Uterus (tissue), 2 donors: ENCODE measurements at regions not wholly inside any gene's neighbourhood (a gene's known extent, or its start where the extent isn't known, plus 50 kb on each side); places are given as distances from the start of the nearest gene placed in this dataset.

Experiments
- CTCF ChIP-seq, 4 experiments: fragments of 200-600 bp in 2 of 4; fragments of 450-650 bp in 2 of 4; sonication (generic) in 2 of 4; IDR thresholded peaks; one replicate each; pipeline ENCODE4 v1.5.1; 2016 to 2019; ENCODE audit warnings: antibody characterized with exemption in 4 of 4, mild to moderate bottlenecking in 2 of 4, moderate library complexity in 1 of 4
- POLR2A ChIP-seq, 2 donors: fragments of 450-650 bp; IDR thresholded peaks; one replicate each; pipeline ENCODE4 v1.6.1; 2016; ENCODE audit warnings: antibody characterized with exemption in 2 of 2, mild to moderate bottlenecking in 1 of 2, moderate library complexity in 1 of 2

GRCh38 chr2:128809880-128810279 lies 491.2 kb upstream of the HS6ST1 start:
- TF ChIP-seq CTCF (IDR thresholded peaks at IDR 0.05), result no peak
- no peak for TF ChIP-seq POLR2A (IDR thresholded peaks at IDR 0.05)
